MCF 10A (cell line): ENCODE measurements at regions not wholly inside any gene's neighbourhood (a gene's known extent, or its start where the extent isn't known, plus 50 kb on each side); places are given as distances from the start of the nearest gene placed in this dataset.

Experiments used
- BruUV-seq: library from RNA; stranded (reverse); fragments of 400-500 nt; replicated peaks from 2 replicates; lab custom pipeline; 2021; lab: Mats Ljungman, UMichigan
- CTCF ChIA-PET: fragments of 300-600 bp; sonication (Branson Sonifier 250); formaldehyde crosslinking; extraction: SDS; loops from one replicate; lab custom pipeline; 2021; ENCODE audit warnings: antibody characterized with exemption, inconsistent platforms; lab: Yijun Ruan, JAX
- POLR2A ChIA-PET: fragments of 300-600, 350-650 bp; sonication (Branson Sonifier 250); formaldehyde crosslinking; extraction: SDS; loops from one replicate; lab custom pipeline; 2020; ENCODE audit warnings: antibody characterized with exemption, inconsistent platforms; lab: Yijun Ruan, JAX
- DNase-seq: peaks from one replicate; pipeline ENCODE4 v3.0.0-alpha.2; 2018; ENCODE audit not compliant: unreplicated experiment
- H3K27ac Mint-ChIP-seq: one replicate; pipeline ENCODE4 v1.8.0; 2022; ENCODE audit warnings: mild to moderate bottlenecking, low read depth, mixed read lengths; ENCODE audit not compliant: unreplicated experiment
- H3K27me3 Mint-ChIP-seq: one replicate; pipeline ENCODE4 v1.8.0; 2022; ENCODE audit warnings: mixed read lengths; ENCODE audit not compliant: insufficient read depth, unreplicated experiment
- H3K36me3 Mint-ChIP-seq: one replicate; pipeline ENCODE4 v1.8.0; 2022; ENCODE audit warnings: mild to moderate bottlenecking, moderate library complexity, mixed read lengths; ENCODE audit not compliant: insufficient read depth, unreplicated experiment
- H3K4me1 Mint-ChIP-seq: one replicate; pipeline ENCODE4 v1.8.0; 2022; ENCODE audit warnings: mixed read lengths; ENCODE audit not compliant: insufficient read depth, unreplicated experiment
- H3K4me3 Mint-ChIP-seq: one replicate; pipeline ENCODE4 v1.8.0; 2022; ENCODE audit warnings: mild to moderate bottlenecking, moderate library complexity, mixed read lengths; ENCODE audit not compliant: unreplicated experiment
- H3K9me3 Mint-ChIP-seq: one replicate; pipeline ENCODE4 v1.8.0; 2022; ENCODE audit warnings: mixed read lengths; ENCODE audit not compliant: unreplicated experiment
- intact Hi-C: fragments of 100-400 bp; cut with micrococcal nuclease; formaldehyde crosslinking; loops from 2 replicates; pipeline ENCODE4 v1.14.1; 2022
- TF ChIP-seq, protein P1 (sequence below): fragments of 200-600 bp; IDR thresholded peaks from one replicate; pipeline ENCODE4 v1.8.0; 2022; ENCODE audit warnings: antibody characterized with exemption, mild to moderate bottlenecking; ENCODE audit not compliant: unreplicated experiment

- BruUV-seq, result no TSS peak
- CTCF ChIA-PET, result interaction anchor here (0.5 to 1.1 kb wide), 3 partner anchors 9 to 325 kb away, joined by 3 to 4 read pairs (median 3); no protein-coding TSS in a partner anchor
- H3K36me3 Mint-ChIP-seq, result no peaks in the 10 kb centered on the region
- H3K4me1 Mint-ChIP-seq, result peaks cover 6% of the 10 kb centered on the region
- no peak overlapping the region for H3K27ac Mint-ChIP-seq
- intact Hi-C loops, result no loop called here
- TF ChIP-seq, protein P1, sequence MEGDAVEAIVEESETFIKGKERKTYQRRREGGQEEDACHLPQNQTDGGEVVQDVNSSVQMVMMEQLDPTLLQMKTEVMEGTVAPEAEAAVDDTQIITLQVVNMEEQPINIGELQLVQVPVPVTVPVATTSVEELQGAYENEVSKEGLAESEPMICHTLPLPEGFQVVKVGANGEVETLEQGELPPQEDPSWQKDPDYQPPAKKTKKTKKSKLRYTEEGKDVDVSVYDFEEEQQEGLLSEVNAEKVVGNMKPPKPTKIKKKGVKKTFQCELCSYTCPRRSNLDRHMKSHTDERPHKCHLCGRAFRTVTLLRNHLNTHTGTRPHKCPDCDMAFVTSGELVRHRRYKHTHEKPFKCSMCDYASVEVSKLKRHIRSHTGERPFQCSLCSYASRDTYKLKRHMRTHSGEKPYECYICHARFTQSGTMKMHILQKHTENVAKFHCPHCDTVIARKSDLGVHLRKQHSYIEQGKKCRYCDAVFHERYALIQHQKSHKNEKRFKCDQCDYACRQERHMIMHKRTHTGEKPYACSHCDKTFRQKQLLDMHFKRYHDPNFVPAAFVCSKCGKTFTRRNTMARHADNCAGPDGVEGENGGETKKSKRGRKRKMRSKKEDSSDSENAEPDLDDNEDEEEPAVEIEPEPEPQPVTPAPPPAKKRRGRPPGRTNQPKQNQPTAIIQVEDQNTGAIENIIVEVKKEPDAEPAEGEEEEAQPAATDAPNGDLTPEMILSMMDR, result no peak
- peaks cover 38% of the 10 kb centered on the region for H3K27me3 Mint-ChIP-seq
- POLR2A ChIA-PET, result no interaction called here
- no peak for DNase-seq
- H3K4me3 Mint-ChIP-seq, result no peak overlapping the region
- no peaks in the 10 kb centered on the region for H3K9me3 Mint-ChIP-seq
Observed at GRCh38 chr12:19896534-19896933, 457.2 kb downstream of the AEBP2 start.

GRCh38 chr12:19897900-19898408 is 458.7 kb downstream of the AEBP2 start:
- DNase-seq, result no peak
- no TSS peak for BruUV-seq
- H3K27ac Mint-ChIP-seq, result no peak overlapping the region
- no peak overlapping the region for H3K4me3 Mint-ChIP-seq
- H3K27me3 Mint-ChIP-seq, result peaks cover 38% of the 10 kb centered on the region
- H3K36me3 Mint-ChIP-seq, result no peaks in the 10 kb centered on the region
- no peaks in the 10 kb centered on the region for H3K9me3 Mint-ChIP-seq
- peaks cover 6% of the 10 kb centered on the region for H3K4me1 Mint-ChIP-seq
- TF ChIP-seq, protein P1, result no peak
- intact Hi-C loops, result no loop called here
- CTCF ChIA-PET, result interaction anchor here (1.3 kb wide), 1 partner anchor 18 kb away, joined by 5 read pairs; no protein-coding TSS in a partner anchor
- POLR2A ChIA-PET, result no interaction called here

DNA sequence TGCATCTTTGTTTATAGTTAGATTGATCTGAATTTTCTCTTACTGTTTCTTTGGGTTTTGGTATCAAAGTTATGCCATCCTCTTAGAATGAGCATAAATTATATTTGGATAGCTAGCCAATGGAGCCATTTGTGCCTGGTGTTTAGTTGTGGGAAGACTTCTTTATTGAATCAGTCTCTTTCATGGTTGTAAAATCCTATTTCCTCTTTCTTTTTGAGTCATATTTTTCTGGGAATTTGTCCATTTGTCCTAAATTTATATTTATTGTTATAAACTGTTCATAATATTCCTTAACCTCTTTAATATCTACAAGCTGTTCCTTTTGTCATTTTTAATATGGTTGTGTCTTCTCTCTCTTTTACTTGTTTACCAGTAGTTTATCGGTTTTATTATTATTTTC is 462.5 kb downstream of the AEBP2 start:
- Mint-ChIP-seq H3K27me3 (peaks cover 17% of the 10 kb centered on the region), H3K4me1 (no peaks in the 10 kb centered on the region), H3K9me3 (no peaks in the 10 kb centered on the region), H3K27ac (no peak overlapping the region), H3K4me3 (no peak overlapping the region), H3K36me3 (no peaks in the 10 kb centered on the region)
- DNase-seq, result no peak
- no TSS peak for BruUV-seq
- intact Hi-C loops, result no loop called here
- TF ChIP-seq, protein P1, result no peak
- CTCF ChIA-PET, result interaction anchor here (1.4 kb wide), 1 partner anchor 11 kb away, joined by 7 read pairs; no protein-coding TSS in a partner anchor
- POLR2A ChIA-PET, result no interaction called here

DNA sequence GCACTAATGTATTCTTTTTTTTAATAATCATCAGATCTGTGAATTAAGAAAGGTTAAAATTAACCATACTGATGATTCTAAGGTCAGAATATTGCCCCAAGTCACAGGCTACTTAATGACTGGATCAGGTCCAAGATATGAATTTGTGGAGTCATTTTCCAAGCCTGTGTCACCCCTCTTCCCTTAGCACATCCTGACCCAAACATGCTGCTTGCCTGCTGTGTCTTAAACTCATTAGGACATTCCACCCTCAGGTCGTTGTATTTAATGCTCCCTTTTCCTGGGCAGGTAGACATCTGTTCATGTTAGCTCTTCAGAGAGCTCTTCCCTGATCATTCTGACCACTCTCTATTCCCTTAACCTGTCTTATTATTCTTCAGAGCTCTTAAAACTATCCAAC is 463.5 kb upstream of the PDE3A start:
- intact Hi-C loops, result no loop called here
- H3K4me3 Mint-ChIP-seq, result no peak overlapping the region
- H3K4me1 Mint-ChIP-seq, result no peaks in the 10 kb centered on the region
- H3K27ac Mint-ChIP-seq, result no peak overlapping the region
- H3K9me3 Mint-ChIP-seq, result no peaks in the 10 kb centered on the region
- TF ChIP-seq, protein P1, result no peak
- CTCF ChIA-PET, result interaction anchor here (0.6 to 2.1 kb wide), 3 partner anchors 8 to 165 kb away, joined by 3 to 5 read pairs (median 4); no protein-coding TSS in a partner anchor
- BruUV-seq, result no TSS peak
- peaks cover 41% of the 10 kb centered on the region for H3K27me3 Mint-ChIP-seq
- no peak for DNase-seq
- POLR2A ChIA-PET, result no interaction called here
- H3K36me3 Mint-ChIP-seq, result no peaks in the 10 kb centered on the region
